K562 (cell line): ENCODE measurements at regions not wholly inside any gene's neighbourhood (a gene's known extent, or its start where the extent isn't known, plus 50 kb on each side); places are given as distances from the start of the nearest gene placed in this dataset.

ENCODE experiments used
- FOXK2 ChIP-seq, 2 experiments: fragments of 450-650 bp; IDR thresholded peaks in 1 of 2; conservative IDR thresholded peaks in 1 of 2; 2 replicates each; pipeline ENCODE4 v1.6.1; 2016; ENCODE audit warnings: low read depth in 2 of 2, mild to moderate bottlenecking in 1 of 2
- GABPA ChIP-seq: fragments of 200-800 bp; sonication (Bioruptor generic); conservative IDR thresholded peaks from 2 replicates; pipeline ENCODE4 v1.6.1; 2016; ENCODE audit warnings: low read depth, missing genetic modification characterization, missing compliant biosample characterization
- HDAC2 ChIP-seq: fragments of 450-650 bp; IDR thresholded peaks from 2 replicates; pipeline ENCODE4 v1.6.1; 2016; ENCODE audit warnings: mild to moderate bottlenecking
- MYC ChIP-seq, 2 experiments: fragments of 250-450 bp in 1 of 2; sonication (Bioruptor Pico) in 1 of 2; IDR thresholded peaks; 2 replicates each; pipeline versions ENCODE4 v1.5.1 to v1.6.1; 2012 to 2021; ENCODE audit warnings: low read depth in 2 of 2, borderline replicate concordance in 1 of 2, improper control_type of control experiment in 1 of 2, low read length in 1 of 2, mild to moderate bottlenecking in 1 of 2, moderate library complexity in 1 of 2
- SRF ChIP-seq, 2 experiments: fragments of 250-450, 450-650 bp in 1 of 2; sonication (Bioruptor Pico) in 1 of 2; sonication (generic) in 1 of 2; formaldehyde crosslinking; IDR thresholded peaks; 2 replicates each; pipeline versions ENCODE4 v1.5.0 to v1.5.1; 2020 to 2022; ENCODE audit warnings: mild to moderate bottlenecking in 1 of 2, missing genetic modification reagents in 1 of 2
- TF ChIP-seq, protein P1 (sequence below), 3 experiments: IDR thresholded peaks in 2 of 3; conservative IDR thresholded peaks in 1 of 3; 2 replicates each; pipeline ENCODE4 v1.5.1; 2011 to 2012; ENCODE audit warnings: low read length in 3 of 3, mild to moderate bottlenecking in 3 of 3, control low read depth in 2 of 3, improper control_type of control experiment in 1 of 3, inconsistent platforms in 1 of 3, low read depth in 1 of 3, mixed read lengths in 1 of 3, moderate library complexity in 1 of 3; ENCODE audit not compliant: insufficient read depth in 2 of 3

- TF ChIP-seq HDAC2 (no peak), SRF (CRISPR knock-in tag; IDR thresholded peaks at IDR 0.05) (no peak), MYC (IDR thresholded peaks at IDR 0.05; ENCODE audit: low read depth, low read length) (no peak), MYC (CRISPR knock-in tag; IDR thresholded peaks at IDR 0.05; ENCODE audit: borderline replicate concordance, low read depth) (no peak), FOXK2 (conservative IDR thresholded peaks at IDR 0.05 in 1 of 2, IDR thresholded peaks at IDR 0.05 in 1 of 2; ENCODE audit: low read depth in 2 of 2) (no peak), GABPA (tag) (no peak)
- TF ChIP-seq, protein P1, sequence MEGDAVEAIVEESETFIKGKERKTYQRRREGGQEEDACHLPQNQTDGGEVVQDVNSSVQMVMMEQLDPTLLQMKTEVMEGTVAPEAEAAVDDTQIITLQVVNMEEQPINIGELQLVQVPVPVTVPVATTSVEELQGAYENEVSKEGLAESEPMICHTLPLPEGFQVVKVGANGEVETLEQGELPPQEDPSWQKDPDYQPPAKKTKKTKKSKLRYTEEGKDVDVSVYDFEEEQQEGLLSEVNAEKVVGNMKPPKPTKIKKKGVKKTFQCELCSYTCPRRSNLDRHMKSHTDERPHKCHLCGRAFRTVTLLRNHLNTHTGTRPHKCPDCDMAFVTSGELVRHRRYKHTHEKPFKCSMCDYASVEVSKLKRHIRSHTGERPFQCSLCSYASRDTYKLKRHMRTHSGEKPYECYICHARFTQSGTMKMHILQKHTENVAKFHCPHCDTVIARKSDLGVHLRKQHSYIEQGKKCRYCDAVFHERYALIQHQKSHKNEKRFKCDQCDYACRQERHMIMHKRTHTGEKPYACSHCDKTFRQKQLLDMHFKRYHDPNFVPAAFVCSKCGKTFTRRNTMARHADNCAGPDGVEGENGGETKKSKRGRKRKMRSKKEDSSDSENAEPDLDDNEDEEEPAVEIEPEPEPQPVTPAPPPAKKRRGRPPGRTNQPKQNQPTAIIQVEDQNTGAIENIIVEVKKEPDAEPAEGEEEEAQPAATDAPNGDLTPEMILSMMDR (IDR thresholded peaks at IDR 0.05 in 2 of 3, conservative IDR thresholded peaks at IDR 0.05 in 1 of 3; ENCODE audit: insufficient read depth in 2 of 3, low read depth in 1 of 3, low read length in 3 of 3): no peak
Observed at GRCh38 chr15:39426552-39427532, 154.0 kb upstream of the THBS1 start.
